SU-DHL-6 (cell line): ENCODE measurements at regions not wholly inside any gene's neighbourhood (a gene's known extent, or its start where the extent isn't known, plus 50 kb on each side); places are given as distances from the start of the nearest gene placed in this dataset.

ENCODE experiments used
- CTCF ChIP-seq: fragments of 200-600 bp; sonication (generic); IDR thresholded peaks from one replicate; pipeline ENCODE4 v1.5.1; 2017; ENCODE audit warnings: antibody characterized with exemption, mild to moderate bottlenecking, low read length, moderate library complexity; ENCODE audit not compliant: insufficient read depth, poor library complexity, severe bottlenecking
- EZH2phosphoT487 ChIP-seq: fragments of 200-600 bp; sonication (generic), shearing (Covaris generic); conservative IDR thresholded peaks from 2 replicates; pipeline ENCODE4 v1.6.1; 2018; ENCODE audit warnings: mild to moderate bottlenecking, antibody characterized with exemption, low read length, moderate library complexity, mixed read lengths

- TF ChIP-seq CTCF (no peak), EZH2phosphoT487 (no peak)
Observed at GRCh38 chr5:62727184-62727583, 148.6 kb downstream of the LRRC70 start.
